GM19328 (cell line): ENCODE measurements at regions not wholly inside any gene's neighbourhood (a gene's known extent, or its start where the extent isn't known, plus 50 kb on each side); places are given as distances from the start of the nearest gene placed in this dataset.

ENCODE experiments used
- ATAC-seq: cut with Tn5 transposase; IDR thresholded peaks from one replicate; pipeline ENCODE4 v1.9.1; 2021; ENCODE audit warnings: mild to moderate bottlenecking, moderate library complexity; ENCODE audit not compliant: unreplicated experiment

GRCh38 chr5:15266229-15266628 lies 233.8 kb upstream of the FBXL7 start:
- ATAC-seq, result no peak

GRCh38 chr5:15263942-15264341 lies 236.0 kb upstream of the FBXL7 start:
- ATAC-seq, result no peak

GRCh38 chr5:15263406-15263805 lies 236.6 kb upstream of the FBXL7 start:
- no peak for ATAC-seq

GRCh38 chr5:15261269-15261995 lies 238.5 kb upstream of the FBXL7 start:
- ATAC-seq, result no peak

GRCh38 chr5:15260356-15261268 lies 239.4 kb upstream of the FBXL7 start:
- no peak for ATAC-seq

- ATAC-seq, result no peak
Observed at GRCh38 chr5:15256485-15256884, 243.5 kb upstream of the FBXL7 start.

- no peak for ATAC-seq
Observed at GRCh38 chr5:15255576-15255975, 244.4 kb upstream of the FBXL7 start.

- no peak for ATAC-seq
Observed at GRCh38 chr5:15254607-15255006, 245.4 kb upstream of the FBXL7 start.

- ATAC-seq, result no peak
Observed at GRCh38 chr5:15252331-15252730, 247.6 kb upstream of the FBXL7 start.

GRCh38 chr5:15249152-15249551 lies 250.8 kb upstream of the FBXL7 start:
- ATAC-seq, result no peak

- ATAC-seq, result no peak
Observed at GRCh38 chr5:15248731-15249130, 251.2 kb upstream of the FBXL7 start.

- ATAC-seq, result no peak
Observed at GRCh38 chr5:15245913-15246312, 254.1 kb upstream of the FBXL7 start.

- ATAC-seq, result no peak
Observed at GRCh38 chr5:15243301-15244020, 256.5 kb upstream of the FBXL7 start.

- ATAC-seq, result no peak
Observed at GRCh38 chr5:15241216-15241821, 258.7 kb upstream of the FBXL7 start.

- no peak for ATAC-seq
Observed at GRCh38 chr5:15238006-15238405, 262.0 kb upstream of the FBXL7 start.

- ATAC-seq, result no peak
Observed at GRCh38 chr5:15236911-15237508, 263.0 kb upstream of the FBXL7 start.

GRCh38 chr5:15234911-15235310 lies 265.1 kb upstream of the FBXL7 start:
- ATAC-seq, result no peak

GRCh38 chr5:15234366-15234765 lies 265.6 kb upstream of the FBXL7 start:
- ATAC-seq, result no peak

- no peak for ATAC-seq
Observed at GRCh38 chr5:15233566-15233965, 266.4 kb upstream of the FBXL7 start.

- ATAC-seq, result no peak
Observed at GRCh38 chr5:15222156-15222555, 277.8 kb upstream of the FBXL7 start.
